Naive thymus-derived CD8-positive, alpha-beta T cell (primary cell): ENCODE measurements at regions not wholly inside any gene's neighbourhood (a gene's known extent, or its start where the extent isn't known, plus 50 kb on each side); places are given as distances from the start of the nearest gene placed in this dataset.

ENCODE experiments used
- ATAC-seq, 2 donors: fragments of 150-1000 bp; cut with Tn5 transposase in 1 of 2; sonication (Bioruptor Pico), chemical (Tn5 transposase) in 1 of 2; 1 replicate in 1 of 2; 2 replicates in 1 of 2; pipeline ENCODE4 v1.10.0; 2021; ENCODE audit warnings: mild to moderate bottlenecking in 2 of 2, moderate library complexity in 2 of 2
- POLR2A ChIA-PET: fragments of 350-600 bp; sonication (Branson Sonifier 250); formaldehyde crosslinking; loops from one replicate; lab custom pipeline; 2021; ENCODE audit warnings: antibody characterized with exemption; lab: Charles Lee
- DNase-seq, 10 donors: peaks; one replicate each; pipeline versions ENCODE4 v3.0.0 to v3.0.0-alpha.2; 2020 to 2022
- H3K27ac Mint-ChIP-seq, 10 donors: one replicate each; pipeline ENCODE4 v1.8.0; 2020 to 2022; ENCODE audit warnings: mild to moderate bottlenecking in 10 of 10, mixed read lengths in 10 of 10, moderate library complexity in 4 of 10, inconsistent platforms in 1 of 10
- H3K27me3 Mint-ChIP-seq, 5 donors: one replicate each; pipeline ENCODE4 v1.8.0; 2021 to 2022; ENCODE audit warnings: mixed read lengths in 5 of 5
- H3K36me3 Mint-ChIP-seq, 3 donors: one replicate each; pipeline ENCODE4 v1.8.0; 2020 to 2022; ENCODE audit warnings: mixed read lengths in 3 of 3, mild to moderate bottlenecking in 2 of 3, inconsistent platforms in 1 of 3
- H3K4me1 Mint-ChIP-seq, 4 donors: one replicate each; pipeline ENCODE4 v1.8.0; 2021 to 2022; ENCODE audit warnings: mixed read lengths in 4 of 4
- H3K4me3 Mint-ChIP-seq, 10 donors: one replicate each; pipeline ENCODE4 v1.8.0; 2020 to 2022; ENCODE audit warnings: mild to moderate bottlenecking in 10 of 10, mixed read lengths in 10 of 10, moderate library complexity in 6 of 10, inconsistent platforms in 1 of 10
- H3K9me3 Mint-ChIP-seq, 9 donors: one replicate each; pipeline ENCODE4 v1.8.0; 2020 to 2022; ENCODE audit warnings: mixed read lengths in 9 of 9, mild to moderate bottlenecking in 3 of 9, inconsistent platforms in 1 of 9, moderate library complexity in 1 of 9

DNA sequence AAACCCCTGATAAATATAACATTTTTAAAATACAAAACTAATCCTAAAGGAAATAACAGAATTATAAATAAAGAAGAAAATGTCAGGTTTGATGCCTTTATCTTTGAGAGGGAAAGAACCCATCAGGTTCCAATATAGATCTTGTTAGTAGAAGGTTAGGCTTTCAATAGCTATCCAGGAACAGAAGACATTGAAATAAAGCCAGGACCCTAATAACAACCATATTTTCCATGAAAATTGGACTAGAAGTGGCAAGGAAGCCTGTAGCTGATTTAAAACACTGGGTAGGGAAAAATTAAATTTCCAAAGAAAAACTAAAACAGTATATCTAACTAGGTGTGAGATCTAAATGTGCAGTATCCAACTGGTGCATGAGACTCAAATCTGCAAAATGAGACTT lies 185.2 kb upstream of the STXBP5 start:
- H3K27me3 Mint-ChIP-seq: no peaks in the 10 kb centered on the region
- DNase-seq: no peak

GRCh38 chr6:147022041-147022440 lies 182.2 kb upstream of the STXBP5 start:
- ATAC-seq: no peak

More for the DNA sequence above, 185.2 kb upstream of the STXBP5 start:
- no peak for ATAC-seq
- H3K27ac Mint-ChIP-seq: no peak overlapping the region
- POLR2A ChIA-PET: no interaction called here
- H3K9me3 Mint-ChIP-seq: no peaks in the 10 kb centered on the region
- H3K4me3 Mint-ChIP-seq: no peak overlapping the region
- no peaks in the 10 kb centered on the region for H3K36me3 Mint-ChIP-seq
- H3K4me1 Mint-ChIP-seq: peaks cover 0 to 9% (median 5%) of the 10 kb centered on the region in 4 donors

GRCh38 chr6:147023148-147023547 lies 181.1 kb upstream of the STXBP5 start:
- Mint-ChIP-seq H3K36me3 (no peaks in the 10 kb centered on the region), H3K9me3 (no peaks in the 10 kb centered on the region), H3K27me3 (no peaks in the 10 kb centered on the region), H3K4me3 (no peak overlapping the region), H3K27ac (no peak overlapping the region), H3K4me1 (peaks cover 0 to 1% (median 0%) of the 10 kb centered on the region in 4 donors)
- no peak for DNase-seq
- POLR2A ChIA-PET: no interaction called here
- ATAC-seq: no peak

More at GRCh38 chr6:147022041-147022440, 182.2 kb upstream of the STXBP5 start:
- no peak for DNase-seq
- H3K4me1 Mint-ChIP-seq: peaks cover 0 to 3% (median 0%) of the 10 kb centered on the region in 4 donors
- H3K36me3 Mint-ChIP-seq: no peaks in the 10 kb centered on the region
- POLR2A ChIA-PET: no interaction called here
- no peak overlapping the region for H3K27ac Mint-ChIP-seq
- no peaks in the 10 kb centered on the region for H3K9me3 Mint-ChIP-seq
- no peaks in the 10 kb centered on the region for H3K27me3 Mint-ChIP-seq
- H3K4me3 Mint-ChIP-seq: no peak overlapping the region

DNA sequence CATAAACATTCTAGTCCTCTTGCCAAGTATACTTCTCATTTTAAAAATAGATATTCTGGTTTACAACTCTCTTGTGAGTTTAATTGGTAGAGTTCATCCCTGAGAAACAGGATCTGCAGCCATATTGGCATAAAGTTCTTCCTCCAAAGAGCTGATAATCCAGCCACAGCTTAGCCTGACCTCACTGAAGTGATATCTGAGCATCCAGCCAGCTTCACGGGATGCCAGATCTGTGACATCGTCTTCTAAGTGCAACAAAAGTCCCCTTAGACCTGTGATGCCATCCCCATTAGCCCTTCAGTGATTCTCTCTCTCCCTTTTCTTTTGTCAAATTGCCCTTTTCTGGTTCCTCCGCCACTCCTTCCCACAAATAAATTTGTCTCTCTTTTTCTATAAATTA lies 180.6 kb upstream of the STXBP5 start:
- POLR2A ChIA-PET: no interaction called here
- no peak overlapping the region for H3K27ac Mint-ChIP-seq

DNA sequence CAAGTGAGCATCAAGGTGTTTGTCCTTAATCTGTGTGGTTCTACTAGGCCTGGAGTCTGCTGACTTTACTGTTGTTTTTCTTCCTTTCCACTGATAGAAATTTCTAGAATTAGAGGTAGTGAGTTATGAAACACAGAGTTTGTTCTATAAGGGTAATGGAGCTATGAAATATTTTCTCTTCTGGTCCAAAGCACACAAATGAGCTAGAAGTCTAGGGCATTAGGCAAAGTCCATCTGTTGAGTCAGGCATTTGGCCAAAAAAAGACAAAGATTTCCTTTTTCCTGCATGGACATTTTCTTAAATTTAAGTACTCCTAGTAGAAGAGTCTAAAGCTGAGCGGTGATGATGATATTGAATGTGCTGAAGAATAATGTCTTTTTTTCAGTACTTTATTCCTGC lies 174.3 kb upstream of the STXBP5 start:
- H3K27me3 Mint-ChIP-seq: no peaks in the 10 kb centered on the region
- no peaks in the 10 kb centered on the region for H3K4me1 Mint-ChIP-seq
- H3K27ac Mint-ChIP-seq: no peak overlapping the region
- DNase-seq (no peak), ATAC-seq (no peak)
- POLR2A ChIA-PET: no interaction called here
- peaks cover 0 to 3% (median 0%) of the 10 kb centered on the region in 9 donors for H3K9me3 Mint-ChIP-seq
- peaks cover 0 to 2% (median 0%) of the 10 kb centered on the region in 3 donors for H3K36me3 Mint-ChIP-seq
- no peak overlapping the region for H3K4me3 Mint-ChIP-seq

More for the DNA sequence above, 180.6 kb upstream of the STXBP5 start:
- Mint-ChIP-seq H3K4me1 (no peaks in the 10 kb centered on the region), H3K4me3 (no peak overlapping the region), H3K27me3 (no peaks in the 10 kb centered on the region), H3K36me3 (no peaks in the 10 kb centered on the region), H3K9me3 (no peaks in the 10 kb centered on the region)
- no peak for DNase-seq
- no peak for ATAC-seq

DNA sequence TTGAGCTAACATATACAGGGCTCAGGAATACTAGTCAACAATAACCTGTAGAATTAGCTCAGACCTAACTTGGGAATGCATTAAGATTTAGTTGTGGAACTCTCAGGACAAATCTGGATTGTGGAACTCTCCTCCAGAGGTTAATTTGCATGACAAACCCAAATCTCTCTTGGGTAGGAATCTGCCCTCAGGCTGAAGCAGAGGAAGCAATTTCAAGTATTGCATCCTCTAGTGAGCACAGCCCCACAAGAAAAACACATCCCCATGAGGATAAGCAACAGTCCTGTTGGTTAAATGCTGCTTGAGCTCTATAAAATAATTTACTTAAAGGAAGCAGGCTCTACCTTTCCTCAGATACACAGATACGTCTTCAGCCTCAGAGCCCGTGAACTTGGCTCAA lies 170.9 kb upstream of the STXBP5 start:
- Mint-ChIP-seq H3K36me3 (peaks cover 0 to 4% (median 0%) of the 10 kb centered on the region in 3 donors), H3K9me3 (peaks cover 0 to 3% (median 0%) of the 10 kb centered on the region in 9 donors), H3K4me3 (no peak overlapping the region), H3K4me1 (no peaks in the 10 kb centered on the region), H3K27me3 (no peaks in the 10 kb centered on the region), H3K27ac (no peak overlapping the region)
- no peak for DNase-seq
- POLR2A ChIA-PET: no interaction called here
- ATAC-seq: no peak

- Mint-ChIP-seq H3K4me1 (no peaks in the 10 kb centered on the region), H3K4me3 (no peak overlapping the region), H3K27ac (no peak overlapping the region), H3K27me3 (peaks cover 0 to 2% (median 0%) of the 10 kb centered on the region in 5 donors), H3K36me3 (peaks cover 0 to 2% (median 0%) of the 10 kb centered on the region in 3 donors), H3K9me3 (peaks cover 0 to 4% (median 0%) of the 10 kb centered on the region in 9 donors)
- ATAC-seq (no peak), DNase-seq (no peak)
- POLR2A ChIA-PET: no interaction called here
Measured at GRCh38 chr6:147035886-147036285, 168.3 kb upstream of the STXBP5 start.

DNA sequence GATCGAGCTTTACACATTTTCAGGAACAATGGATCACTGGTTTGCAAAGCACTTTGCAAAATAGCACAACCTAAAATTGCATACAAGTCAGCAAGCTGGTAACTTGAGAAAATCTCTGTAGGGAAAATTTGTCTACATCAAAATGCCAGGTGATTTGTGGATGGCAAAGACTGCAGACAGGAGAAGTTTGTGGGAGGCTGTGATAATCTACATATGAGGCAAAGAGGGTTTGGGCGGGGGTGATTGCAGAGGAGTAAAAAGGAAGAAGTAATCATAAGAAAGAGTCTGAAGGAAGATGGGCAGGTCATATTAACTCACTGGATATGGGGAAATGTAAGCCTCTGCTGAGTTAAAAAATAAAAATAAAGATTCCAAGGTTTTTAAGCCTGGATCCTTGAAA lies 166.3 kb upstream of the STXBP5 start:
- H3K27ac Mint-ChIP-seq: no peak overlapping the region
- no peaks in the 10 kb centered on the region for H3K4me1 Mint-ChIP-seq
- ATAC-seq: no peak
- DNase-seq: no peak
- POLR2A ChIA-PET: no interaction called here
- peaks cover 0 to 6% (median 2%) of the 10 kb centered on the region in 3 donors for H3K36me3 Mint-ChIP-seq
- H3K9me3 Mint-ChIP-seq: peaks cover 0 to 9% (median 2%) of the 10 kb centered on the region in 9 donors
- peaks cover 0 to 2% (median 0%) of the 10 kb centered on the region in 5 donors for H3K27me3 Mint-ChIP-seq
- no peak overlapping the region for H3K4me3 Mint-ChIP-seq

GRCh38 chr6:147040121-147040910 lies 163.9 kb upstream of the STXBP5 start:
- POLR2A ChIA-PET: no interaction called here

GRCh38 chr6:147042679-147043078 lies 161.5 kb upstream of the STXBP5 start:
- Mint-ChIP-seq H3K4me3 (no peak overlapping the region), H3K27ac (no peak overlapping the region), H3K27me3 (peaks cover 0 to 2% (median 0%) of the 10 kb centered on the region in 5 donors), H3K36me3 (peaks cover 0 to 22% (median 10%) of the 10 kb centered on the region in 3 donors), H3K4me1 (no peaks in the 10 kb centered on the region), H3K9me3 (peaks cover 5 to 31% (median 19%) of the 10 kb centered on the region in 9 donors)
- DNase-seq (no peak), ATAC-seq (no peak)
- POLR2A ChIA-PET: no interaction called here

More at GRCh38 chr6:147040121-147040910, 163.9 kb upstream of the STXBP5 start:
- ATAC-seq (no peak), DNase-seq (no peak)
- H3K4me1 Mint-ChIP-seq: no peaks in the 10 kb centered on the region
- H3K27ac Mint-ChIP-seq: no peak overlapping the region
- H3K9me3 Mint-ChIP-seq: peaks cover 5 to 31% (median 18%) of the 10 kb centered on the region in 9 donors
- H3K36me3 Mint-ChIP-seq: peaks cover 0 to 22% (median 7%) of the 10 kb centered on the region in 3 donors
- peaks cover 0 to 2% (median 0%) of the 10 kb centered on the region in 5 donors for H3K27me3 Mint-ChIP-seq
- H3K4me3 Mint-ChIP-seq: no peak overlapping the region

DNA sequence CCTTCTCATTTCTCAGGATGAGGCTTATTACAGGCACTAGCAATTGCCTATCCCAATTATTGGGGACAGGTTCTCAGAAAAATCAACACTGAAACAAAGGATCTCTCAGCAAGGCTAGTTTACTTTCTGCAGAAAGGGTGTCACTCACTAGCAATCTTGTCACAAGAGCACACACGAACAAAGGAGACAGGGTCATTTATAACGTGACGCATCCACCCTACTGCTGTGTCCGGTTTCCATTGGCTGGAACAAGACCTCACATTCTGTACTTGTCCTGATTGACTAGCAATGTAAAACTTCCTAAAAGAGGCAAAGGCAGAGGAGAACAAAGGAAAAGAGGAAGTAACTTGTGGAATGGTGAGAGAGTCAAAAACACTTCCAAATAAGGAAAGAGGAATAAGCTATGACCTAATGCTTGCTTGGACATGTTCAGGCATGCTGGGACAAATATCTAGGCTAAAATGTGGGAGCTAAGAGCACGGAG lies 160.2 kb upstream of the STXBP5 start:
- POLR2A ChIA-PET: no interaction called here
- ATAC-seq (no peak), DNase-seq (no peak)
- H3K27ac Mint-ChIP-seq: no peak overlapping the region
- H3K27me3 Mint-ChIP-seq: peaks cover 0 to 2% (median 0%) of the 10 kb centered on the region in 5 donors
- peaks cover 0 to 22% (median 10%) of the 10 kb centered on the region in 3 donors for H3K36me3 Mint-ChIP-seq
- peaks cover 5 to 31% (median 19%) of the 10 kb centered on the region in 9 donors for H3K9me3 Mint-ChIP-seq
- H3K4me3 Mint-ChIP-seq: no peak overlapping the region
- H3K4me1 Mint-ChIP-seq: no peaks in the 10 kb centered on the region

GRCh38 chr6:147046141-147046877 lies 157.9 kb upstream of the STXBP5 start:
- peaks cover 5 to 31% (median 19%) of the 10 kb centered on the region in 9 donors for H3K9me3 Mint-ChIP-seq
- H3K27me3 Mint-ChIP-seq: peaks cover 0 to 2% (median 0%) of the 10 kb centered on the region in 5 donors
- POLR2A ChIA-PET: no interaction called here
- H3K27ac Mint-ChIP-seq: no peak overlapping the region
- H3K36me3 Mint-ChIP-seq: peaks cover 0 to 22% (median 10%) of the 10 kb centered on the region in 3 donors
- no peaks in the 10 kb centered on the region for H3K4me1 Mint-ChIP-seq
- H3K4me3 Mint-ChIP-seq: no peak overlapping the region
- no peak for DNase-seq
- ATAC-seq: no peak

GRCh38 chr6:147048930-147049329 lies 155.3 kb upstream of the STXBP5 start:
- Mint-ChIP-seq H3K36me3 (peaks cover 0 to 8% (median 7%) of the 10 kb centered on the region in 3 donors), H3K27ac (no peak overlapping the region), H3K4me3 (no peak overlapping the region), H3K27me3 (peaks cover 0 to 5% (median 0%) of the 10 kb centered on the region in 5 donors), H3K9me3 (peaks cover 0 to 13% (median 10%) of the 10 kb centered on the region in 9 donors), H3K4me1 (no peaks in the 10 kb centered on the region)
- POLR2A ChIA-PET: no interaction called here
- ATAC-seq (no peak), DNase-seq (no peak)
